GM19023 (cell line): ENCODE measurements at regions not wholly inside any gene's neighbourhood (a gene's known extent, or its start where the extent isn't known, plus 50 kb on each side); places are given as distances from the start of the nearest gene placed in this dataset.

Source experiments
- ATAC-seq: cut with Tn5 transposase; IDR thresholded peaks from one replicate; pipeline ENCODE4 v1.9.1; 2021; ENCODE audit warnings: mild to moderate bottlenecking, moderate library complexity; ENCODE audit not compliant: unreplicated experiment

DNA sequence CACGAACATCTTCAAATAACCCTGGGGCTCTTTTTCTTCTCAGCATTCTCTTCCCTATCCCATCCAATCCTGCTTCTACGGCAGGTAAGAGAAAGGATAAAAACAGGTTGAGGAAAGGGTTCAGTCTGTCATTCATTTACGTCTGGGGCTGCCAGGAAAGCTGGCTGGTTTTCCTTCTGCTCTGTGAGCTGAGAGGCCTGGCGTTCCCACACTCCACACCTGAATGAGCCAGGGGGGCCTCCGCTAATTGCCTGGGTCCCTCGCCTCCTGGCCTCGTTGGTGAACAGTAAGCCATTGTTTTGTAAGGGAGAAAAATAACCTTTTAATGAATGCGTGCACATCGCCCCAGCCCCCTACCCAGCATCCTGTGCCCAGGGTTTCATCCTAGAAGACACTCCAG, 70.8 kb upstream of the SIM2 start:
- ATAC-seq: no peak

DNA sequence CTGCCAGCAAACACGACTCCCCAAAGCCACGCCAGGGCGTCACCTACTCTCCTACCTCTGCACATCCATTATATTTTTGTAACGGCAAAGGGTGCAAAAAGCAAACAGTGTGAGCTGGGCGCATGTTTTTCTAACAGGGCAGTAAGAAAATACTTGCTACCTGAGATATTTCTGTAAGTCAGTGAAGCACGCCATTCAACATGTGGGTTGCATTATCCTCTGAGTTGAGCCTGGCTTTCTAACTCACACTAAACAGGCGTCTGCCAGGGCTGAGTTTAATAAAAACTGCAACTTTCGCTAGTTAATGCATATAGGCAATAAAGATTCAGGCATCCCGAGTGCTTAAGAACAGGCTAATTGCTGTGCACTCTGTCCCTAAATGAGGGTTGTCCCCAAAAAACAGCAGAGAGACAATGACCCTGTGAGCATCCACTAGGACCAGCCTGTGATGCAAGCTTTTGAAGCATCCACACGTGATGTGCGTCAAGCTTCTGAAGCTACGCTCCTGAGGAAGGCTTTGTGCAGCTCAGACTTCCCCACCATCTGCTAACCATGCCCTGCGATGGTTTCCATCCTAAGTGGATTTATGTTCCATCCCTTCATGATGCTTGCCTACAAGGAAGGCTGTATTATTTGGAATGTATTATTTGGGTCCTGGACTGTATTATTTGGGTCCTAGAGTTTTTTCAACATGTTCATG, 70.0 kb upstream of the SIM2 start:
- ATAC-seq: no peak

DNA sequence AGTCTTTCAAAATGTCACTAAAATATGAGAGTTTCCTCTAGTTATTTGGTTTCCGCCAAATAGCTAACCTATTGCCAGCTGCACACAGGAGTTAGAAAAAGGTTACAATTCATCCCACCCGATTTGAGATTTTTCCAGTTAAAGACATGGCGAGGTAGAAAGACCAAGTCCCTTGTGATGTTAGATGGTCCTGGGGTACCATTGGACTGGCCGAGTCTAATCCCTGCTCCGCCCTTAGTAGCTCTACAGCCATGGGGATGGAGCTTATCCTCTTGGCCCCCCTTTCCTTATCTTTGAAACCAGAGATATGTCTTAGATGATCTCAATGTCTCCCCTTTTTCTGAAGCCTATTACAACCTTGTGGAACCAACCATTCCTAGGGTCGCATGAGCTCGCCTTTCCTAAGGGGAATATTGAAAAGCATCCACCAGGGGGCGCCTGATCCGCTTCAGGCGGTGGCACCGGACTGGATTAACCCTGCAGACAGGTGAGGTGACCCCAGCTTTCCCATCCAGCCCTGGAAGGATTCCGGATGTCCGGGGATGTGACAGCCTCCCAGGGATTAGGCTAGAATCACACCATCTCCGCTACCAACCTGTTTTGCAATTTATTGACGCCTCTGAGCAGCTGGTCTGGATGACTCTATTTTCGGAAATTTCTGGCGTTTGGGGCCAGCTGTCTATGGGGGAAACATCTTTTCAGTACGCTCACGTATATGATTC, 68.3 kb upstream of the SIM2 start:
- ATAC-seq: no peak

DNA sequence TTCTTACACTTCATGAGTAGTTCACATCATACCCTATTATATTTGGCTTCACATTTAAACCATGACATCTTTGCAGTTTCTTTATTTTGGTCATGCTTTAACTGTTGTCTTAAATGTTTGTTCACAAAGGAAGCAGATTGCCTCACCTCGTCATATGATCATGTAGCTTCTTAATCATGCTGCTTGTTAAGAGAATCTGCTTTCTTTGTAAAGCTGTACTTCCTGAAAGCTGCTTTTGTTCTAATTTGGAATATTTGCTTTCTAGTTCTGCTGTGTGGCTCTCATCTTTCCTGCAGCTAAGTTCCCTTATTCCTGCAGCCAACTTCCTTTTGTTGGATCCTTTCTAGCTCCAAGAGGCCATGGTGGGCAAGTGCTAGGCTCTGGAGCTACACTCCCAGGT, 62.9 kb upstream of the SIM2 start:
- no peak for ATAC-seq

DNA sequence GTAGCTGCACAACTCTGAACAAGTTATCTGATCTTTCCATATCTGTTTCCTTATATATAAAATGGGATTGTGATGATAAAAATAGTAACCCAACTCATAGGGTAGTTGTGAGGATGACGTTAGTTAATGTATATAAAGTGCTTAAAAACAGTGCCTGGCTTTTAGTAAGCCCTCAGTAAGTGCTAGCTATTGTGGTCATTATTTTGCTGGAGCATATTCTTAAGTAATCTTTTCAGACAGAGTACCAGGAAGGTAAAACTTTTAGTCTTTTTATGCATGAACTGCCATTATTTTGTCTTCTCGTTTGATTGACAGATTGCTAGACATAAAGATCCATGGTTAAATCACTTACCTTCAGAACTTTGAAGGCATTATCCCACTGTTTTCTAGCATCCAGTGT, 62.5 kb upstream of the SIM2 start:
- ATAC-seq: no peak

DNA sequence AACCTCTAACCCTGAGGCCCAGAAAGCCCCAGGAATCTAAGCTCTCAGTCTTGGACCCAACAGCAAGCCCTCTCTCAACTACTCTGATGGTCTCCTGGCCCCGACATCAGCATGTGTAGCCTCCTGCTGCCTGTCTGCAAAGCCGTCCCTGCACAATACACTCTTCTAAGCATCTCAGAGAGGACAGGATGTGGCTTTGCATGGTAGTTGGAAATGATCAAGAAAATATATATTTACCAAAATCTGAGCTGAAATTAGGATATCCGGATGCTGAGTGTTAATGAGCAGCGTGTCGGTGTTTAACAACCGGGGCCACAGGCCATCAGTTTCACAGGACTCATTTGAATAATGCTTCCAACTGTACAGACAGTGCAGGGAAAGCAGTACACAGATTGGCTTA, 59.1 kb upstream of the SIM2 start:
- ATAC-seq: no peak

DNA sequence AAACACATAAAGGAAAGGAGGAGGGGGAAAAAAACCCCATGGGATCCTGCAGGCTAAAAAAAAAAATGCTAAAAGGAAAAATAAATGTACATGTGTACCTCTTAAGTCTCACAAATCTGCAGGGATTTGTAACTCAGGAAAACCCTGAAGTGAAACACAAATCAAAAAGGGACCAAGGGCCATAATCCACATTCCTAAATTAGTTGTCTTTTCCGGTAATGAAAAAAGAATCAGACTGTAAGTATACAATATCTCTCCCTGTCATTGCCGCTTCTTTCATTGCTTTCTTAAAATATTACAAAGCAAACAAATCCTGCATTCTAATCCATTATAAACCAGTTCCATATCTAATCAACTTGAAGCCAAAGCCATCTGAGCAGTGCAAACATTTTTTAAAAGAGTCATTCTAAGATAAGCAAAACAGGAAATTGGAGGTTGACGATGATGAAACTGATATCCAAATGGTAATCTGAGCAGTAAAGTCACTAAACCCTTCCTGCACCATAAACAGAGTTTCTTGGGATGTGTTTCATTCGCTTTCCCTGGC, 58.7 kb upstream of the SIM2 start:
- no peak for ATAC-seq

DNA sequence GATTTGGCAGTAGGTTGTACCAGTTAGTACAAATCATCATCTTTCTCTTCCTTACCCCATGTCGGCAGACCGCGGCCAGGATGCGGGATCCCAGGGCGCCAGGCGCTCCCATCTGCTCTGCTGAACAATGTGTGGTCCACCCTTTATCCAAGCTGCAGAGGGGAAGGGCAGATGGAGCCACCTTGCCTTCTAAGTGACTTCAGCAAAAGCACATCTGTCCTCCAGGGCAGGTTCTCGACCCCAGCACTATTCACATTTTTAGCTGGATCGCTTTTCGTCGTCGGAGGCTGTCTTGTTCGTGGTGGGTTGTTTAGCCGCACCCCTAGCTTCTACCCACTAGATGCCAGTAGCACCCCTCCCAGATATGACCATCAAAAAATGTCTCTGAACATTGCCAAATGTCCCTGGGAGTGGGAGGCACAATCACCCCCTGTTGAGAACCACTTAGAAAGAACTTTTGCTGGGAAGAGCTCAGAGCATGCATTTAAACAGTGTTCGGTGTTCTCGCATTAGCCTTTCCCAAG, 58.1 kb upstream of the SIM2 start:
- ATAC-seq: no peak

DNA sequence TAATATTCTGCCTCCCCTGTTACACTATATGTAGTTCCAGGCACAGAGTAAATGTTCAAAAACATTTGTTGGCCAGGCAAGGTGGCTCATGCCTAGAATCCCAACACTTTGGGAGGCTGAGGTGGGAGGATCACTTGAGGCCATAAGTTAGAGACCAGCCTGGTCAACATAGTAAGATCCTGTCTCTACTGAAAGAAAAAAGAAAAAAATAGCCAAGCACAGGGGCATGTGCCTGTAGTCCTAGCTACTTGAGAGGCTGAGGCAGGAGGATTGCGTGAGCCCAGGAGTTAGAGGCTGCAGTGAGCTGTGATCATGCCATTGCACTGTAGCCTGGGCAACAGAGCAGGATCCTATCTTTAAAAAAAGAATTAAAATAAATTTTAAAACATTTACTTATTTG, 57.6 kb upstream of the SIM2 start:
- no peak for ATAC-seq

DNA sequence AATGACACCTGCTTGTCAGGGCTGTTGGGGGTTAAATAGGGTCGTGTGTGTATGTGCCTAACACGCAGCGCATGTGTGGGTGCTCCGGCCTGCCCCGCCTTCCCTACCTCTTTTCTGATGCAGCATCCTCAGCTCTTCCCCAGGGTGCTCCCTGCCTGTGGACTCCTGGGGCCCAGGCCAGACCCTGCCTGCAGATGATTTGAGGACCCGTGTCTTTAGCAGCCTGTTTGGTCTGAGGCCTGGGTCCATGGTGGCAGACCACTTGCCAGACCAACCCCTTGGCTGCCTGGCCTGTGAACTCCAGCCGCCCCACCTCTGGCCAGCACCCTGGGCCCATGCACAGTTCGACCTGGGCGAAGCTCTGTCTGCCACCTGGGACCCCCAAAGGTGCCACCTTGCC, 57.0 kb upstream of the SIM2 start:
- ATAC-seq: no peak

DNA sequence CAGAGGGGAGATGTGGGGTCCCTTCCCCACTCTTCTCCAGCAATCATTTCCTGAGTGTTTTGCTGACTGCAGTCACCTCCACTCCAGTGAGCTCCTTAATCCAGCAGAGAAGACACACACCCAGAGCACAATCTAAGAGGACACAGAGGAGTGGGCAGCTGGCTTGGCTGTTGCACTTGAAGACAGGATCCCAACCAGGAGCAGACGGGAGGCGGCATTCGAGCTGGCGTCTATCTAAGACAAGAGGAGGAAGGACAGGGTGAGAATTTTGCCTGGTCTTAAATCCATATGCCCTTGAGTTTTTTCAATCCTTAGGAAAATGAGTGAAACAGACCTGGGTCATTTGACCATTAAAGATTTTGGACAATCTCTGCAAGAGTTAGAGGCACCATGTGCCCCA, 56.1 kb upstream of the SIM2 start:
- no peak for ATAC-seq

DNA sequence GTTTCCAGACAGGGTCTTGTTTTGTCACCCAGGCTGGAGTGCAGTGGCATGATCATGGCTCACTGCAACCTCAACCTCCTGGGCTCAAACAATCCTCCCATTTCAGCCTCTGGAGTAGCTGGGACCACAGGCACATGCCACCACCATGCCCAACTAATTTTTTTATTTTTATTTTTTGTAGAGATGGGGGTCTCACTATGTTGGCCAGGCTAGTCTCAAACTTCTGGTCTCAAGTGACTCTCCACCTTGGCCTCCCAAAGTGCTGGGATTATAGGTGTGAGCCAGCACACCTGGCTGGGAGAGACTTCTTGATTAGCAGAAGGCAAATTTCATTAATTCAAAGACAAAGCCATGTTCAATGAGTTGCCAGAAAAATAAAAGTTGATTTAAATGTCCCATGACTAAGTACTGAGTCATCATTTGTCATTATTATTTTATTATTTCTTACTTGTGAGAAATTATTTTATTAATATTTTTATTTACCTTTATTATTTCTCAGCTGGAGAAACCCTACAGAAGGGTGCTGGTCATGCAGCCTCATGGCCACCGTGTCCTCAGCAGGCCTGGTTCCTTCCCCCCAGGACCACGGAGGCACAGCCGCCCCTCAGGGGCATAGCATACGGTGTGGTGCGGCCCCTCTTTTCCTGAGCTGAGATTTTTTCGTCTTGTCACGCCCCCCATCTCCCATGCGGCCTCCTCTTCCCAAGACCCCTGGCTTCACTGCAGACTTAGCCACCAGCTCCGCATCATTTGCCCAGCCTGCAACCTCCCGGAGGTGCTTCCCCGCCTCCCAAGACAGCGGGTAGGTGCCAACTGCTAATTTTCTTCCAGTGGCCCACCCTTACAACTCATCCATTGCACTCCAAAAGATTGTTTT, 55.3 kb upstream of the SIM2 start:
- ATAC-seq: no peak

DNA sequence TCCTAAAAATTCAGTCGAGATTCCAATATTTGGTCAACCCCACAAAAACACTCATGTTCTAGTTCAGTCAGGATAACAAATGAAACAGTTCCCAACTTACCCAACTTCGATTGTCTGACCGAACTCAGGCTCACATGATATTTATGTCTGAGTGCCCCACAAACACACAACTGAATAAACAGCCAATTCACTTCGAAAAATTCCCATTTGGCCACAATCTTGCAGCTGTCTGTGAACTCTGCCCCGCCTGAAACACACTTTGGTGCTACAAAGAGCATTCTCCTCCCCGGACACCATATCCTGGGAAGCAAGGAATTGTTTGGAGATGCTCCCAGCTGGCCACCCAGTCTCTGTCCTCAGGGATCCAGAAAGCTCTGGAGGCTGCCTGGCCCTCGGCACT, 52.9 kb upstream of the SIM2 start:
- ATAC-seq: no peak

DNA sequence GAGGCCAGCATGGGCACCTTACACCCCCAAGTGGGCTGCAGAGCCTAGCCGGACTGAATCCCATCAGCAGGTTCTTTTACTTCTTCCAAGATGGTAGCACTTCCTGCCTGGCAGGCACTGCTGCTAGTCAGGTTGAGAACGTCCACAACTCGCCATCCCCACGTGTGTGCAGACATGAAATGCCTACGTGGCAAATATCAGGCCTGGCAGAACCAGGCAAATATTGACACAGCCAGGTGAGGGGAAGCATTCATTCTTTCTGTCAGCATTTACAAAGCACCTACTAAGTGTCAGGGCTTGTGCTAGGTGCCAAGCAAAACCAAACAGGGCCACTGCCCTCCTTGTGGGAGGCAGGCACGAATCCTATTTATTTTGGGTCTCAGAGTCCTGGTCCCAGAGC, 52.3 kb upstream of the SIM2 start:
- ATAC-seq: no peak

DNA sequence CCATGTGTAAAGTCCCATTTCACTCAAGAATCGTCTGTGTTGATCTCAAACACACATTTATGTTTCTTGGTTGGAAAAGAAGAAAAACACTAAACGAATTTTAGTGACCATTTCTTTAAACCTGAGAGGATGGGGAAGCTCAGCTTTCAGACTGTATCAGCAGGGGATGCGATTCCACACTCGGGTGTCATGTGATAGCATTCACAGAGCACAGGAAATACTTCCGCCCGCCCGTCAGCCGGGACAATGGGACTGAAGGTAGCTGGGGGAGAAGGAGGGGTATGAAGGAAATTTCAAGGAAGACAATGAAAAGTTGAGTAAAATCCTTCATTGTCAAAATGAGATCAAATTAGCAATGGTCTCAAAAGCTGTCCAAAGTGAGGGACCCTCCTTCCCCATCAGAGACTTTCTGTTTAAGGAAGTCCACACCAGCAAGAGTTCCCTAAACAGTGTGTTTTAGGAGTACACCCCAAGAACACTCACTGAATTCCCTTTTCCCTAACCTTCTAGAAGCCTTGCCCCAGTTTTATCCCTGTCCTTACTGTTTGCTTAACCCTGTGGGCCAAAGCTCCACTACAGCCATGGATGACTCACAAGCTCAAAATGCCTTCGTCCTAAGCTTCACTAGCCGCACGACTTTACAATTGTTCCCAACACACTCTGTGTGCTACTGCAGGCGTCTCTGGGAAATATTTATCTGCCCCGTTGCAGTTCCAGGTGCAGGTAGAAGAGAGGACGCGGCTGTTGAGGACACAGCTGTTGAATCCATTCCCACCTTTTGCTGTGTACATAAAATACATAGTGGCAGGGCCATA, 51.4 kb upstream of the SIM2 start:
- no peak for ATAC-seq
